Suprapubic skin (tissue), 4 donors: ENCODE measurements at regions not wholly inside any gene's neighbourhood (a gene's known extent, or its start where the extent isn't known, plus 50 kb on each side); places are given as distances from the start of the nearest gene placed in this dataset.

Experiments
- EP300 ChIP-seq: sonication (generic); formaldehyde crosslinking; IDR thresholded peaks from one replicate; pipeline ENCODE4 v1.6.1; 2017; ENCODE audit warnings: antibody characterized with exemption
- POLR2A ChIP-seq, 2 donors: fragments of 450-650 bp; IDR thresholded peaks; one replicate each; pipeline ENCODE4 v1.6.1; 2017; ENCODE audit warnings: antibody characterized with exemption in 2 of 2, mild to moderate bottlenecking in 2 of 2, moderate library complexity in 2 of 2
- POLR2AphosphoS5 ChIP-seq, 3 donors: sonication (generic); formaldehyde crosslinking; IDR thresholded peaks; one replicate each; pipeline ENCODE4 v1.6.1; 2017; ENCODE audit warnings: antibody characterized with exemption in 3 of 3
- TF ChIP-seq, protein P1 (sequence below), 2 donors: fragments of 200-600 bp in 1 of 2; fragments of 450-650 bp in 1 of 2; sonication (generic) in 1 of 2; IDR thresholded peaks; one replicate each; pipeline ENCODE4 v1.5.1; 2016 to 2019; ENCODE audit warnings: antibody characterized with exemption in 2 of 2, mild to moderate bottlenecking in 1 of 2, moderate library complexity in 1 of 2

GRCh38 chr20:10735195-10735949, 61.6 kb upstream of the JAG1 start:
- TF ChIP-seq POLR2A (IDR thresholded peaks at IDR 0.05) (no peak), EP300 (no peak), POLR2AphosphoS5 (IDR thresholded peaks at IDR 0.05) (no peak)
- TF ChIP-seq, protein P1, sequence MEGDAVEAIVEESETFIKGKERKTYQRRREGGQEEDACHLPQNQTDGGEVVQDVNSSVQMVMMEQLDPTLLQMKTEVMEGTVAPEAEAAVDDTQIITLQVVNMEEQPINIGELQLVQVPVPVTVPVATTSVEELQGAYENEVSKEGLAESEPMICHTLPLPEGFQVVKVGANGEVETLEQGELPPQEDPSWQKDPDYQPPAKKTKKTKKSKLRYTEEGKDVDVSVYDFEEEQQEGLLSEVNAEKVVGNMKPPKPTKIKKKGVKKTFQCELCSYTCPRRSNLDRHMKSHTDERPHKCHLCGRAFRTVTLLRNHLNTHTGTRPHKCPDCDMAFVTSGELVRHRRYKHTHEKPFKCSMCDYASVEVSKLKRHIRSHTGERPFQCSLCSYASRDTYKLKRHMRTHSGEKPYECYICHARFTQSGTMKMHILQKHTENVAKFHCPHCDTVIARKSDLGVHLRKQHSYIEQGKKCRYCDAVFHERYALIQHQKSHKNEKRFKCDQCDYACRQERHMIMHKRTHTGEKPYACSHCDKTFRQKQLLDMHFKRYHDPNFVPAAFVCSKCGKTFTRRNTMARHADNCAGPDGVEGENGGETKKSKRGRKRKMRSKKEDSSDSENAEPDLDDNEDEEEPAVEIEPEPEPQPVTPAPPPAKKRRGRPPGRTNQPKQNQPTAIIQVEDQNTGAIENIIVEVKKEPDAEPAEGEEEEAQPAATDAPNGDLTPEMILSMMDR (IDR thresholded peaks at IDR 0.05) = no peak
